ENCODE measurements at regions not wholly inside any gene's neighbourhood (a gene's known extent, or its start where the extent isn't known, plus 50 kb on each side); places are given as distances from the start of the nearest gene placed in this dataset.

GRCh38 chr6:6508643-6509042 lies 79.9 kb upstream of the LY86 start:
- TF ChIP-seq POLR2A (IDR thresholded peaks at IDR 0.05) (no peak), CTCF (IDR thresholded peaks at IDR 0.05) (no peak)
